H9 (cell line): ENCODE measurements at regions not wholly inside any gene's neighbourhood (a gene's known extent, or its start where the extent isn't known, plus 50 kb on each side); places are given as distances from the start of the nearest gene placed in this dataset.

Source experiments
- DNase-seq: peaks from one replicate; pipeline ENCODE4 v3.0.0-alpha.2; 2017
- H2AFZ ChIP-seq: one replicate; pipeline ENCODE4 v1.6.1; 2013; ENCODE audit warnings: mild to moderate bottlenecking, low read length, control low read depth, moderate library complexity
- H2AK5ac ChIP-seq: 2 replicates; pipeline ENCODE4 v1.6.1; 2013; ENCODE audit warnings: low read length, control low read depth, mixed read lengths; ENCODE audit not compliant: insufficient read length
- H2BK120ac ChIP-seq: one replicate; pipeline ENCODE4 v1.6.1; 2013; ENCODE audit warnings: low read depth, mild to moderate bottlenecking, low read length, control low read depth, inconsistent platforms; ENCODE audit not compliant: poor library complexity, severe bottlenecking
- H2BK12ac ChIP-seq: 2 replicates; pipeline ENCODE4 v1.6.1; 2013; ENCODE audit warnings: low read length, control low read depth, mixed read lengths, low read depth; ENCODE audit not compliant: insufficient read length
- H2BK15ac ChIP-seq: 2 replicates; pipeline ENCODE4 v1.6.1; 2013; ENCODE audit warnings: low read depth, low read length, control low read depth
- H2BK20ac ChIP-seq: one replicate; pipeline ENCODE4 v1.6.1; 2013; ENCODE audit warnings: low read depth, mild to moderate bottlenecking, low read length, control low read depth, inconsistent platforms; ENCODE audit not compliant: poor library complexity, severe bottlenecking
- H2BK5ac ChIP-seq: 2 replicates; pipeline ENCODE4 v1.6.1; 2013; ENCODE audit warnings: low read length, control low read depth, mixed read lengths; ENCODE audit not compliant: insufficient read length
- H3K14ac ChIP-seq: 2 replicates; pipeline ENCODE4 v1.6.1; 2013; ENCODE audit warnings: low read length, control low read depth; ENCODE audit not compliant: insufficient read depth
- H3K18ac ChIP-seq: 2 replicates; pipeline ENCODE4 v1.6.1; 2013; ENCODE audit warnings: low read depth, mild to moderate bottlenecking, mixed read lengths, low read length, control low read depth; ENCODE audit not compliant: insufficient read length
- H3K23ac ChIP-seq: 2 replicates; pipeline ENCODE4 v1.6.1; 2013; ENCODE audit warnings: low read length, control low read depth, mixed read lengths, low read depth; ENCODE audit not compliant: insufficient read length
- H3K23me2 ChIP-seq: 2 replicates; pipeline ENCODE4 v1.6.1; 2013; ENCODE audit warnings: low read depth, mild to moderate bottlenecking, mixed read lengths, low read length, control low read depth; ENCODE audit not compliant: insufficient read length, poor library complexity, severe bottlenecking
- H3K27ac ChIP-seq: 2 replicates; pipeline ENCODE4 v1.5.1; 2013; ENCODE audit warnings: low read length, control low read depth, mixed read lengths, low read depth; ENCODE audit not compliant: insufficient read length
- H3K27me3 ChIP-seq: 2 replicates; pipeline ENCODE4 v1.6.1; 2013; ENCODE audit warnings: low read length, control low read depth, inconsistent platforms; ENCODE audit not compliant: insufficient read depth
- H3K4ac ChIP-seq: 2 replicates; pipeline ENCODE4 v1.6.1; 2013; ENCODE audit warnings: low read depth, mild to moderate bottlenecking, control low read depth, inconsistent platforms, low read length, moderate library complexity
- H3K4me1 ChIP-seq: 2 replicates; pipeline ENCODE4 v1.6.1; 2013; ENCODE audit warnings: low read length, control low read depth, inconsistent platforms; ENCODE audit not compliant: insufficient read depth
- H3K4me2 ChIP-seq: 2 replicates; pipeline ENCODE4 v1.6.1; 2013; ENCODE audit warnings: low read length, control low read depth, mixed read lengths; ENCODE audit not compliant: insufficient read length, insufficient read depth
- H3K56ac ChIP-seq: 2 replicates; pipeline ENCODE4 v1.6.1; 2013; ENCODE audit warnings: low read depth, mild to moderate bottlenecking, mixed read lengths, low read length, control low read depth; ENCODE audit not compliant: insufficient read length
- H3K79me1 ChIP-seq: 2 replicates; pipeline ENCODE4 v1.6.1; 2013; ENCODE audit warnings: low read depth, mild to moderate bottlenecking, moderate library complexity, low read length, control low read depth, inconsistent platforms; ENCODE audit not compliant: insufficient read depth, poor library complexity, severe bottlenecking
- H3K79me2 ChIP-seq: 2 replicates; pipeline ENCODE4 v1.6.1; 2013; ENCODE audit warnings: low read length, control low read depth, inconsistent platforms; ENCODE audit not compliant: insufficient read depth
- H3K9ac ChIP-seq: 2 replicates; pipeline ENCODE4 v1.6.1; 2013; ENCODE audit warnings: low read length, control low read depth, mixed read lengths; ENCODE audit not compliant: insufficient read length; ENCODE audit errors: extremely low read depth
- H3K9me3 ChIP-seq: one replicate; pipeline ENCODE4 v1.6.1; 2013; ENCODE audit warnings: low read depth, low read length, inconsistent platforms; ENCODE audit not compliant: control insufficient read depth
- H3T11ph ChIP-seq: one replicate; pipeline ENCODE4 v1.6.1; 2013; ENCODE audit warnings: mild to moderate bottlenecking, low read length, control low read depth, inconsistent platforms
- H4K20me1 ChIP-seq: one replicate; pipeline ENCODE4 v1.6.1; 2013; ENCODE audit not compliant: control insufficient read depth, insufficient read length, insufficient read depth
- H4K5ac ChIP-seq: 2 replicates; pipeline ENCODE4 v1.6.1; 2013; ENCODE audit warnings: low read depth, mild to moderate bottlenecking, mixed read lengths, low read length, control low read depth; ENCODE audit not compliant: insufficient read length
- H4K8ac ChIP-seq: replicated peaks from 2 replicates; pipeline ENCODE4 v1.6.1; 2013; ENCODE audit warnings: low read length, control low read depth, mixed read lengths, low read depth; ENCODE audit not compliant: insufficient read length
- H4K91ac ChIP-seq: 2 replicates; pipeline ENCODE4 v1.6.1; 2013; ENCODE audit warnings: low read depth, mild to moderate bottlenecking, moderate library complexity, mixed read lengths, low read length, control low read depth; ENCODE audit not compliant: insufficient read length
- H3K27ac Mint-ChIP-seq, 3 experiments: 2 replicates in 2 of 3; 3 replicates in 1 of 3; pipeline ENCODE4 v1.8.0; 2020 to 2021; ENCODE audit warnings: mixed read lengths in 3 of 3, mild to moderate bottlenecking in 1 of 3, moderate library complexity in 1 of 3
- H3K27me3 Mint-ChIP-seq: 2 replicates; pipeline ENCODE4 v1.8.0; 2021; ENCODE audit warnings: low read depth, mild to moderate bottlenecking, moderate library complexity, mixed read lengths
- H3K36me3 Mint-ChIP-seq, 3 experiments: 2 replicates in 2 of 3; 3 replicates in 1 of 3; pipeline ENCODE4 v1.8.0; 2020 to 2021; ENCODE audit warnings: low read depth in 3 of 3, mixed read lengths in 3 of 3; ENCODE audit not compliant: insufficient read depth in 1 of 3
- H3K4me1 Mint-ChIP-seq, 2 experiments: 2 replicates each; pipeline ENCODE4 v1.8.0; 2020; ENCODE audit warnings: mixed read lengths in 2 of 2
- H3K4me3 Mint-ChIP-seq, 2 experiments: 2 replicates in 1 of 2; 3 replicates in 1 of 2; pipeline ENCODE4 v1.8.0; 2020 to 2021; ENCODE audit warnings: mild to moderate bottlenecking in 2 of 2, mixed read lengths in 2 of 2, moderate library complexity in 1 of 2
- H3K9me3 Mint-ChIP-seq, 2 experiments: 2 replicates in 1 of 2; 3 replicates in 1 of 2; pipeline ENCODE4 v1.8.0; 2020; ENCODE audit warnings: mild to moderate bottlenecking in 2 of 2, mixed read lengths in 2 of 2, moderate library complexity in 1 of 2
- CTCF ChIP-seq: fragments of 200-600 bp; sonication (generic); conservative IDR thresholded peaks from 3 replicates; pipeline ENCODE4 v1.8.0; 2021; ENCODE audit warnings: antibody characterized with exemption, mild to moderate bottlenecking
- WGBS: extraction: QIAGEN DNeasy Blood & Tissue Kit; methylation state at CpG from one replicate; pipeline ENCODE4 v1.1.7; 2013; ENCODE audit warnings: missing lambda C conversion rate, low lambda C conversion rate, mixed read lengths; ENCODE audit not compliant: insufficient read length; ENCODE audit errors: extremely low coverage; 5-methylcytosine and 5-hydroxymethylcytosine counted together

GRCh38 chr1:96211202-96211601 is 510.4 kb upstream of the PTBP2 start:
- Histone ChIP-seq H3K56ac (no peak overlapping the region), H3K9me3 (no peaks in the 10 kb centered on the region), H2BK120ac (no peak overlapping the region), H3K79me1 (no peaks in the 10 kb centered on the region), H3K27me3 (no peaks in the 10 kb centered on the region), H4K8ac (no peak overlapping the region), H3K4ac (no peak overlapping the region), H3K9ac (no peak overlapping the region), H4K5ac (no peak overlapping the region), H2BK5ac (no peak overlapping the region), H4K20me1 (no peaks in the 10 kb centered on the region), H2AK5ac (no peak overlapping the region), H3K27ac (no peak overlapping the region), H3K23ac (no peak overlapping the region), H3K4me1 (no peaks in the 10 kb centered on the region), H3K79me2 (no peaks in the 10 kb centered on the region), H3T11ph (no peak overlapping the region), H3K23me2 (no peaks in the 10 kb centered on the region), H2BK20ac (no peak overlapping the region), H2AFZ (no peak overlapping the region), H3K18ac (no peak overlapping the region), H4K91ac (no peak overlapping the region), H2BK15ac (no peak overlapping the region), H2BK12ac (no peak overlapping the region), H3K14ac (no peak overlapping the region), H3K4me2 (no peak overlapping the region)
- Mint-ChIP-seq H3K9me3 (no peaks in the 10 kb centered on the region; a peak in 1 of 5 replicates), H3K4me3 (no peak overlapping the region), H3K27me3 (no peaks in the 10 kb centered on the region; the same call in 1 of the 2 replicates), H3K36me3 (no peaks in the 10 kb centered on the region), H3K4me1 (peaks cover 0 to 8% of the 10 kb centered on the region in 2 experiments; a peak in 1 of 4 replicates), H3K27ac (no peak overlapping the region)
- no peak for TF ChIP-seq CTCF
- DNase-seq: no peak
- WGBS: no CpG with 5 or more reads among the region's 2 CpGs
